Panc1 (cell line): ENCODE measurements at regions not wholly inside any gene's neighbourhood (a gene's known extent, or its start where the extent isn't known, plus 50 kb on each side); places are given as distances from the start of the nearest gene placed in this dataset.

ENCODE experiments used
- ATAC-seq: fragments of 200-7000 bp; cut with Tn5 transposase; 2 replicates; pipeline ENCODE4 v1.9.1; 2020; ENCODE audit warnings: mild to moderate bottlenecking, moderate library complexity
- BruUV-seq: library from RNA; stranded (reverse); fragments of 400-500 nt; replicated peaks from 2 replicates; lab custom pipeline; 2021; lab: Mats Ljungman, UMichigan
- CTCF ChIA-PET: fragments of 300-600 bp; sonication (Branson Sonifier 250); formaldehyde crosslinking; loops from one replicate; lab custom pipeline; 2022; ENCODE audit warnings: antibody characterized with exemption; lab: Charles Lee
- POLR2A ChIA-PET: fragments of 300-600 bp; sonication (Branson Sonifier 250); formaldehyde crosslinking; loops from one replicate; lab custom pipeline; 2022; ENCODE audit warnings: antibody characterized with exemption; lab: Charles Lee
- DNase-seq: peaks from one replicate; pipeline ENCODE4 v3.0.0-alpha.2; 2010; ENCODE audit warnings: low read depth, low spot score
- H3K27ac ChIP-seq: 2 replicates; pipeline ENCODE4 v1.5.1; 2011; ENCODE audit warnings: mild to moderate bottlenecking, low read length, inconsistent platforms
- H3K27me3 ChIP-seq: fragments of 200-500 bp; sonication (Bioruptor generic); 2 replicates; pipeline ENCODE4 v1.6.0; 2014; ENCODE audit warnings: low read length, inconsistent platforms; ENCODE audit not compliant: control insufficient read depth, insufficient read depth
- H3K36me3 ChIP-seq: fragments of 200-500 bp; sonication (Bioruptor generic); 2 replicates; pipeline ENCODE4 v1.5.1; 2014; ENCODE audit warnings: inconsistent platforms, mild to moderate bottlenecking, low read length, moderate library complexity; ENCODE audit not compliant: control insufficient read depth, insufficient read depth
- H3K4me1 ChIP-seq: 2 replicates; pipeline ENCODE4 v1.5.1; 2011; ENCODE audit warnings: inconsistent platforms, mild to moderate bottlenecking, low read length, moderate library complexity; ENCODE audit not compliant: control insufficient read depth, insufficient read depth
- H3K4me3 ChIP-seq, 2 experiments: 2 replicates each; pipeline ENCODE4 v1.5.1; 2011 to 2012; ENCODE audit warnings: low read depth in 2 of 2, low read length in 2 of 2, mild to moderate bottlenecking in 2 of 2, inconsistent platforms in 1 of 2, moderate library complexity in 1 of 2
- H3K9me3 ChIP-seq: fragments of 200-500 bp; sonication (Bioruptor generic); 2 replicates; pipeline ENCODE4 v1.5.1; 2014; ENCODE audit warnings: low read depth, mild to moderate bottlenecking, inconsistent platforms, low read length, moderate library complexity; ENCODE audit not compliant: control insufficient read depth, insufficient read depth
- CTCF ChIP-seq: fragments of 450-650 bp; IDR thresholded peaks from 2 replicates; pipeline ENCODE4 v1.5.1; 2017; ENCODE audit warnings: mild to moderate bottlenecking
- POLR2AphosphoS5 ChIP-seq: IDR thresholded peaks from 2 replicates; pipeline ENCODE4 v1.6.1; 2012; ENCODE audit warnings: mild to moderate bottlenecking, low read depth, low read length, moderate library complexity
- REST ChIP-seq, 2 experiments: IDR thresholded peaks; 2 replicates each; pipeline ENCODE4 v1.6.1; 2011 to 2012; ENCODE audit warnings: low read depth in 2 of 2, control low read depth in 1 of 2, low read length in 1 of 2, mild to moderate bottlenecking in 1 of 2, moderate library complexity in 1 of 2; ENCODE audit not compliant: insufficient read depth in 1 of 2
- SIN3A ChIP-seq: IDR thresholded peaks from 2 replicates; pipeline ENCODE4 v1.6.1; 2012; ENCODE audit warnings: low read depth, mild to moderate bottlenecking, low read length, moderate library complexity, borderline replicate concordance; ENCODE audit not compliant: insufficient read depth
- TCF7L2 ChIP-seq: IDR thresholded peaks from 2 replicates; pipeline ENCODE4 v1.6.1; 2011; ENCODE audit warnings: mild to moderate bottlenecking, low read depth, low read length, inconsistent platforms
- in situ Hi-C: cut with HindIII; loops from 2 replicates; pipeline ENCODE4 v1.10.0; 2016; ENCODE audit warnings: low sequenced_read_pairs, low pct_unique_long_range_greater_than_20kb
- intact Hi-C: fragments of 100-400 bp; cut with micrococcal nuclease; formaldehyde crosslinking; loops from one replicate; pipeline ENCODE4 v1.10.0; 2022; ENCODE audit not compliant: unreplicated experiment

- ATAC-seq (no peak), DNase-seq (no peak)
- in situ Hi-C loops: no loop called here
- Histone ChIP-seq H3K9me3 (no peaks in the 10 kb centered on the region), H3K4me1 (no peaks in the 10 kb centered on the region), H3K4me3 (no peak overlapping the region), H3K27ac (no peak overlapping the region), H3K36me3 (no peaks in the 10 kb centered on the region), H3K27me3 (no peaks in the 10 kb centered on the region)
- intact Hi-C loops: no loop called here
- BruUV-seq: no TSS peak
- ChIA-PET POLR2A (no interaction called here), CTCF (no interaction called here)
- TF ChIP-seq REST (IDR thresholded peaks at IDR 0.05; ENCODE audit: insufficient read depth in 1 of 2, low read depth in 2 of 2, low read length in 1 of 2): no peak
- TF ChIP-seq SIN3A: no peak
- no peak for TF ChIP-seq TCF7L2
- TF ChIP-seq CTCF: no peak
- TF ChIP-seq POLR2AphosphoS5: no peak
Observed at GRCh38 chr2:51420511-51420910, 388.6 kb upstream of the NRXN1 start.

GRCh38 chr2:51413726-51414125, 381.8 kb upstream of the NRXN1 start:
- in situ Hi-C loops (no loop called here), intact Hi-C loops (no loop called here)
- BruUV-seq: no TSS peak
- H3K9me3 ChIP-seq: no peaks in the 10 kb centered on the region
- TF ChIP-seq POLR2AphosphoS5: no peak
- no peak for TF ChIP-seq TCF7L2
- no peak for TF ChIP-seq REST (IDR thresholded peaks at IDR 0.05; ENCODE audit: insufficient read depth in 1 of 2, low read depth in 2 of 2, low read length in 1 of 2)
- TF ChIP-seq SIN3A: no peak
- no peak for TF ChIP-seq CTCF
- H3K27me3 ChIP-seq: no peaks in the 10 kb centered on the region
- H3K27ac ChIP-seq: no peak overlapping the region
- no peak overlapping the region for H3K4me3 ChIP-seq
- no peak for ATAC-seq
- CTCF ChIA-PET: no interaction called here
- POLR2A ChIA-PET: no interaction called here
- H3K4me1 ChIP-seq: no peaks in the 10 kb centered on the region
- H3K36me3 ChIP-seq: no peaks in the 10 kb centered on the region
- no peak for DNase-seq
